Tibial nerve (tissue), 4 donors: ENCODE measurements at regions not wholly inside any gene's neighbourhood (a gene's known extent, or its start where the extent isn't known, plus 50 kb on each side); places are given as distances from the start of the nearest gene placed in this dataset.

Source experiments
- CTCF ChIP-seq, 5 experiments: fragments of 200-600 bp in 3 of 5; fragments of 450-650 bp in 2 of 5; sonication (generic) in 3 of 5; IDR thresholded peaks; one replicate each; pipeline ENCODE4 v1.5.1; 2016 to 2019; ENCODE audit warnings: antibody characterized with exemption in 5 of 5, mild to moderate bottlenecking in 3 of 5, moderate library complexity in 2 of 5
- EP300 ChIP-seq, 2 donors: sonication (generic); formaldehyde crosslinking; IDR thresholded peaks; one replicate each; pipeline ENCODE4 v1.6.1; 2017; ENCODE audit warnings: antibody characterized with exemption in 2 of 2, mild to moderate bottlenecking in 1 of 2
- POLR2A ChIP-seq, 2 donors: fragments of 450-650 bp; IDR thresholded peaks; one replicate each; pipeline ENCODE4 v1.6.1; 2017; ENCODE audit warnings: antibody characterized with exemption in 2 of 2, mild to moderate bottlenecking in 2 of 2, moderate library complexity in 2 of 2

GRCh38 chr10:114771157-114771556 lies 50.4 kb upstream of the FHIP2A start:
- no peak for TF ChIP-seq CTCF (IDR thresholded peaks at IDR 0.05)
- no peak for TF ChIP-seq POLR2A (IDR thresholded peaks at IDR 0.05)
- no peak for TF ChIP-seq EP300 (IDR thresholded peaks at IDR 0.05)
